ENCODE measurements at regions not wholly inside any gene's neighbourhood (a gene's known extent, or its start where the extent isn't known, plus 50 kb on each side); places are given as distances from the start of the nearest gene placed in this dataset.

DNA sequence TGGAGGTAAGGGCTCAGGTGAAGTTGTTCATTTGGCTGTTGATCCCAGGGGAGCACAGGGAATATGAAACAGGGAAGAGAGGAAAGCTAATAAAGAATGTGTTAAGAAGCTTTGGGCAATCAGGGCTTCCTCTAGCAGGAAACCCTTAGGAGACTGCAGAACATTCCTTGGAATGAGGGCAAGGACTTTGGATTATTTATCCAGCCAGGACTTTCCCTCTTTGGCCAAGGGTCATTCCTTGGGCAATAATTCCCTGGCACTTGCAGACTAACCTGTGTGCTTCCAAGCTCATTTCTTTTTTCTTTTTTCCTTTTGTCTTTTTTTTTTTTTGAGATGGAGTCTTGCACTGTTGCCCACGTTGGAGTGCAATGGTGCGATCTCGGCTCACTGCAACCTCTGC lies 209.2 kb upstream of the MAP3K1 start:
- peaks cover 0 to 2% (median 0%) of the 10 kb centered on the region in 11 donors for H3K9me3 ChIP-seq
- WGBS, 2 donors = 94 to 96% methylated on average over 3 of the region's 3 CpGs
- H3K4me3 ChIP-seq = no peak overlapping the region
- H3K4me1 ChIP-seq = peaks cover 0 to 14% (median 4%) of the 10 kb centered on the region in 9 donors
- no peak for TF ChIP-seq CTCF (IDR thresholded peaks at IDR 0.05)
- intact Hi-C loops (cut with DNase I) = no loop called here
- ATAC-seq (no peak), DNase-seq (no peak)
- H3K27ac ChIP-seq = no peak overlapping the region
- no peaks in the 10 kb centered on the region for H3K36me3 ChIP-seq
- H3K27me3 ChIP-seq = no peaks in the 10 kb centered on the region

- intact Hi-C loops (cut with DNase I) = no loop called here
- H3K27ac ChIP-seq = no peak overlapping the region
- H3K36me3 ChIP-seq = no peaks in the 10 kb centered on the region
- H3K4me3 ChIP-seq = no peak overlapping the region
- no peaks in the 10 kb centered on the region for H3K27me3 ChIP-seq
- H3K9me3 ChIP-seq = no peaks in the 10 kb centered on the region
- 97% methylated on average over 5 of the region's 5 CpGs for WGBS, 2 donors
- TF ChIP-seq CTCF (IDR thresholded peaks at IDR 0.05) = no peak
- no peak for ATAC-seq
- no peak for DNase-seq
- peaks cover 0 to 14% (median 4%) of the 10 kb centered on the region in 9 donors for H3K4me1 ChIP-seq
Observed at GRCh38 chr5:56605231-56605630, 210.1 kb upstream of the MAP3K1 start.

DNA sequence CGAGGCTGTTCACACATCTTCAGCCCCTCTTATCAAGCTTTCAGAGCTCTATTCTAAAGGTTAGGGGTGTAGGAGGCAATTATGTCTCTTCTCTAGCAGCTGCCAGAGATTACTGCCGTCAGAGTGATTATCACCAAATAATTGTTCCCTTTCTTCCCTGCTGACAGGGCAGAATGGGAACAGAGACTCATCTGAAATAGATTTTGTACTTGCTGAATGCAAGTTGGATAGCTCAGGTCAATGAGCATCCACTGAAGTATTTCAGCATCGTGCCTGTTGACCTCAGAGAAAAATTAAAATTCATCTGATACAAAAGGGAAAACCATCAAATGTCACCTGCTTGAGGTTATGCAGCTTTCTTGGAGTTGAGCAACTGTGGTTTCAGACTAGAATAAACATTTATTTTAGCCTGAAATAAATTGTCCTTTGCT lies 213.7 kb upstream of the MAP3K1 start:
- H3K27ac ChIP-seq = no peak overlapping the region
- DNase-seq = no peak

GRCh38 chr5:56598941-56599340 lies 216.4 kb upstream of the MAP3K1 start:
- intact Hi-C loops (cut with DNase I) = no loop called here
- Histone ChIP-seq H3K27ac (no peak overlapping the region), H3K9me3 (no peaks in the 10 kb centered on the region), H3K36me3 (no peaks in the 10 kb centered on the region), H3K4me3 (no peak overlapping the region), H3K27me3 (no peaks in the 10 kb centered on the region), H3K4me1 (peaks cover 0 to 4% (median 0%) of the 10 kb centered on the region in 9 donors)
- TF ChIP-seq CTCF (IDR thresholded peaks at IDR 0.05) = no peak
- DNase-seq = no peak
- no peak for ATAC-seq

More for the DNA sequence above, 213.7 kb upstream of the MAP3K1 start:
- ATAC-seq = peak in 1 of 8 donors; percentile 88
- Histone ChIP-seq H3K9me3 (no peaks in the 10 kb centered on the region), H3K4me3 (no peak overlapping the region), H3K27me3 (no peaks in the 10 kb centered on the region), H3K36me3 (no peaks in the 10 kb centered on the region), H3K4me1 (peaks cover 0 to 11% (median 0%) of the 10 kb centered on the region in 9 donors)
- 48 to 54% methylated on average over 3 of the region's 3 CpGs for WGBS, 2 donors
- intact Hi-C loops (cut with DNase I) = no loop called here
- TF ChIP-seq CTCF (IDR thresholded peaks at IDR 0.05) = no peak

Measured in heart right ventricle (tissue), 16 donors.